ENCODE measurements at regions not wholly inside any gene's neighbourhood (a gene's known extent, or its start where the extent isn't known, plus 50 kb on each side); places are given as distances from the start of the nearest gene placed in this dataset.

DNA sequence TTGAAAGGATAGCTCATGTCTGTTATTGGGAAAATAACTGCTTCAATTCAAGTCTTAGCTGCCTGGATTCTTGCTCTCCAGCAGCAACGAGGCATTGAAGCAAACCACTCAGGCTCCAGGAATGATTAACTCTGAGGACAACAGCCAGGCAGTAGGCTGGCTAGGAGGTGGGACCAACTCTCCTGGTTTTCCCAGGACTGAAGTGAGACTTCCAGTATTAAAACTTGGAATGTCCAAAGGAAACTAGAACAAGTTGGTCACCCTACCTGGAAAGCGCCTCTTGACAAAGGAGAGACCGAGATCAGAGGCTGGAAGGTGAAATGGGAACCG lies 100.7 kb downstream of the SALL1 start:
- H3K4me3 ChIP-seq (replicated peaks; ENCODE audit: low read depth, low read length): no peak overlapping the region
- TF ChIP-seq, protein P1, sequence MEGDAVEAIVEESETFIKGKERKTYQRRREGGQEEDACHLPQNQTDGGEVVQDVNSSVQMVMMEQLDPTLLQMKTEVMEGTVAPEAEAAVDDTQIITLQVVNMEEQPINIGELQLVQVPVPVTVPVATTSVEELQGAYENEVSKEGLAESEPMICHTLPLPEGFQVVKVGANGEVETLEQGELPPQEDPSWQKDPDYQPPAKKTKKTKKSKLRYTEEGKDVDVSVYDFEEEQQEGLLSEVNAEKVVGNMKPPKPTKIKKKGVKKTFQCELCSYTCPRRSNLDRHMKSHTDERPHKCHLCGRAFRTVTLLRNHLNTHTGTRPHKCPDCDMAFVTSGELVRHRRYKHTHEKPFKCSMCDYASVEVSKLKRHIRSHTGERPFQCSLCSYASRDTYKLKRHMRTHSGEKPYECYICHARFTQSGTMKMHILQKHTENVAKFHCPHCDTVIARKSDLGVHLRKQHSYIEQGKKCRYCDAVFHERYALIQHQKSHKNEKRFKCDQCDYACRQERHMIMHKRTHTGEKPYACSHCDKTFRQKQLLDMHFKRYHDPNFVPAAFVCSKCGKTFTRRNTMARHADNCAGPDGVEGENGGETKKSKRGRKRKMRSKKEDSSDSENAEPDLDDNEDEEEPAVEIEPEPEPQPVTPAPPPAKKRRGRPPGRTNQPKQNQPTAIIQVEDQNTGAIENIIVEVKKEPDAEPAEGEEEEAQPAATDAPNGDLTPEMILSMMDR (IDR thresholded peaks at IDR 0.05; ENCODE audit: low read depth, low read length, missing control alignments): no peak
- no peak for DNase-seq (ENCODE audit: extremely low read depth, low read depth)

DNA sequence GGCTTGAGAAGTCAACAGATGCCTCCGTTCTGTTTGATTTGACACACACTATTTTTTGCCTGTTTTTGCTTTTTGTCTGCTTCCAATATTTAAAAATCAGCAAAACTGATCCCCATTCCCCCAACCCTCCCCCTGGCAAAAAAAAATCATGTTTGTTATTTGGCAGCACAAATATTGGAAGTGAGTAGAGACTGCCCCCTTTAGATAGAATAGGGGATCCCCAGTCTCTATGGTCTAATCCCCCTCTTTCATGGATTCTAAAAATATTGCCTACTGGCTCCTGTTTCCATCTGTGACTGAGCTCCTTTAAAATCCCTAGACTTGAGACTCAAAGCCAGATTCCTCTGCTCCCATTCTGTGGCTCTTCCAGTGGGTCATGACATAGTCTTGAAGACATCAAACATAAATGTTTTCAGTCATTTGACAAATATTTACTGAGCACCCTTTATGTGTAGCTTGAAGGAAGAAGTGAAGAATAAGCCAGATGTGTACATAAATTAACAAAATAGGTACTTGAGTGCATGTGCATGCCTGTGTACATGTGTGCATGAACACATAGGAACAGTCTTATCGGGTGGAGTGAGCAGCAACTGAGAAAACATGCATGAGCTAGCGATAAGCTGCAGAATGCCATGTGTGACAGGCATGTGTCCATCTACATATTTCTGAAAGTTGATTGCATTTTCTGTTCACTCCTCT lies 101.2 kb downstream of the SALL1 start:
- no peak for DNase-seq (ENCODE audit: extremely low read depth, low read depth)
- TF ChIP-seq, protein P1 (IDR thresholded peaks at IDR 0.05; ENCODE audit: low read depth, low read length, missing control alignments): no peak
- H3K4me3 ChIP-seq (replicated peaks; ENCODE audit: low read depth, low read length): no peak overlapping the region

GRCh38 chr16:51049276-51049675 lies 101.8 kb downstream of the SALL1 start:
- DNase-seq (ENCODE audit: extremely low read depth, low read depth): no peak
- H3K4me3 ChIP-seq (replicated peaks; ENCODE audit: low read depth, low read length): no peak overlapping the region
- TF ChIP-seq, protein P1 (IDR thresholded peaks at IDR 0.05; ENCODE audit: low read depth, low read length, missing control alignments): no peak

GRCh38 chr16:51048544-51048943 lies 102.5 kb downstream of the SALL1 start:
- no peak overlapping the region for H3K4me3 ChIP-seq (replicated peaks; ENCODE audit: low read depth, low read length)
- TF ChIP-seq, protein P1 (IDR thresholded peaks at IDR 0.05; ENCODE audit: low read depth, low read length, missing control alignments): no peak
- no peak for DNase-seq (ENCODE audit: extremely low read depth, low read depth)

DNA sequence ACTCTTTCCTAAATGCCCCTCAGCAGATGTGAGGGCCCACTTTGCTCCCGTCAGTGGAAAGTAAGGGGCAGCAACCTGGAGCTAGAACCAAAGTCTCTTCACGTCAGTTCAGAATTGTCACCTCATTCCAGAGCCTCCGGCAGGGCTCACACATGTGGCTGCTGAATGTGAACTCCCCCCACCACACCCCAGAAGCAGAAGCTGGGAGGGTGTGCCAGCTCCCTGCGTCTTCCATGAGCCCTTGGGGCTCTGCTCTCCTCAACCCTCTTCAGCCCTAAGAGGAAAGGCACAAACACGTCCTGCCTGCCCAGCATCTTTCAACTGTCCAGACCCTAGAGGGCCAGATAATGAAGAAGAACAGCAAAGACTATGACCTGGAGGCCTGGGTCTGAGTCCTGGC lies 105.3 kb downstream of the SALL1 start:
- H3K4me3 ChIP-seq (replicated peaks; ENCODE audit: low read depth, low read length): no peak overlapping the region
- TF ChIP-seq, protein P1 (IDR thresholded peaks at IDR 0.05; ENCODE audit: low read depth, low read length, missing control alignments): no peak
- no peak for DNase-seq (ENCODE audit: extremely low read depth, low read depth)

- no peak for DNase-seq (ENCODE audit: extremely low read depth, low read depth)
- TF ChIP-seq, protein P1 (IDR thresholded peaks at IDR 0.05; ENCODE audit: low read depth, low read length, missing control alignments): no peak
- no peak overlapping the region for H3K4me3 ChIP-seq (replicated peaks; ENCODE audit: low read depth, low read length)
Measured at GRCh38 chr16:51045186-51045585, 105.9 kb downstream of the SALL1 start.

DNA sequence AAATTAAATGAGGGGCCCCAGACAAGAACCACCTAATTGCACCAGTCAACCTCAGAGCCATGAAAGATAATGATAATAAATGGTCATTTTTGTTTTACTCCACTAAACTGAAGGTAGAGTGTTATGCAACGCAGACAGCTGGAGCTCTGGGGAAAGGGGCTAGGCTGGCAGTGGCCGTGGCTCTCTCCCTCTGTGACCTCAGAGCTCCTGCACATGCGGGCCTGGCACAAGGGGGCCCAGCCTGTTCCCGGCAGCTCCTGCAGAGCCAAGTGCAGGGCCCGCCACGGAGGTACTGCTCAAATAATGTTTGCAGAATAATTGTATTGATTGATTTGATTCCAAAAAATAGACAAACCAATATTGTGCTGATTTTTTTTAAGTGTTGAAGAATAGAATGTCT lies 109.5 kb downstream of the SALL1 start:
- no peak for DNase-seq (ENCODE audit: extremely low read depth, low read depth)
- TF ChIP-seq, protein P1 (IDR thresholded peaks at IDR 0.05; ENCODE audit: low read depth, low read length, missing control alignments): no peak
- H3K4me3 ChIP-seq (replicated peaks; ENCODE audit: low read depth, low read length): no peak overlapping the region
